GM20000 (cell line): ENCODE measurements at regions not wholly inside any gene's neighbourhood (a gene's known extent, or its start where the extent isn't known, plus 50 kb on each side); places are given as distances from the start of the nearest gene placed in this dataset.
A peak's percentile ranks its signal among the peaks of the same experiment; 100 is the strongest.

Experiments used
- DNase-seq: peaks from one replicate; pipeline ENCODE4 v3.0.0; 2012; ENCODE audit warnings: low spot score
- TF ChIP-seq, protein P1 (sequence below): IDR thresholded peaks from 2 replicates; pipeline ENCODE4 v1.5.1; 2012; ENCODE audit warnings: mild to moderate bottlenecking, control low read depth; ENCODE audit errors: extremely low read depth, missing control alignments

DNA sequence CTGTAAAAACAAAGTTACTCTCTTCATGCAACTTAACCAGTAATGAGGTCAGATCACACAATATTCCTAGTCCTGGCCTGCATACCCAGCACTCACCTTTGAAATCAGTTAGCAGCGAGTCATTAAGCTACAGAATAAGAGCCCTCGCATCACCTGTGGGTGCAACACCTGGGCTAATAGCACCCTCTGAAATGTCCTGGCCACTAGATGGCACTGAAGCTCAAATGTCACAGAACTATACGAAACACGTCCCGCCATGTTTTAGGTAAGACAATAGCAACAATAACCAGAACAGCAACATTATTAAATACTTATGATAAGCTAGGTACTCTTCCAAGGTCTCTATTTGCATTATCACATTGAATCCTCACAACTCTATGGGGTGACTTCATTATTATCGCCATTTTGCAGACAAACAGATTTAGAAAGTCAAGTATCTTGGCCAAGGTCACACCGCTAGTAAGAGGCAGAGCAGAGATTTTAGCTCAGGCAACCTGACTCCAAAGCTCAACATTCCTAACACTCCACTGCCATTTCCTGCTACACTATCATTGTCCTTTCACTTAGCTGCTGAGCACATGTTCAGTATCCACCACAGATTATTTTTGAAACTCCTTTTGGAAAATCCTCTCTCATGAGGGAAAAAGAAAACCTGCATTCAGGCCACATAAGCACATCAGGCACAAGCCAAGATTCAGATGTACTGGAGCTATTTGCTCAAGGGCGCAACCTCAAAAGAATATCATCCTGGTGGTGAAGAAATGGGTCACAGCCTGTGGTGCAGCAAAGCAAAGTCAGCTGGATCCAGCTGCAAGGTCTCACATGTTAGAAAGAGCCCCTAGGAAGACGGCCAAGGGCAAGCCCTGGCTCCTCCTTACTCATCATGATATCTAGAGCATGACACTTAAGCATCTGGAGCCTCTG is 59.5 kb upstream of the KDR start:
- DNase-seq = peak; percentile 27
- TF ChIP-seq, protein P1, sequence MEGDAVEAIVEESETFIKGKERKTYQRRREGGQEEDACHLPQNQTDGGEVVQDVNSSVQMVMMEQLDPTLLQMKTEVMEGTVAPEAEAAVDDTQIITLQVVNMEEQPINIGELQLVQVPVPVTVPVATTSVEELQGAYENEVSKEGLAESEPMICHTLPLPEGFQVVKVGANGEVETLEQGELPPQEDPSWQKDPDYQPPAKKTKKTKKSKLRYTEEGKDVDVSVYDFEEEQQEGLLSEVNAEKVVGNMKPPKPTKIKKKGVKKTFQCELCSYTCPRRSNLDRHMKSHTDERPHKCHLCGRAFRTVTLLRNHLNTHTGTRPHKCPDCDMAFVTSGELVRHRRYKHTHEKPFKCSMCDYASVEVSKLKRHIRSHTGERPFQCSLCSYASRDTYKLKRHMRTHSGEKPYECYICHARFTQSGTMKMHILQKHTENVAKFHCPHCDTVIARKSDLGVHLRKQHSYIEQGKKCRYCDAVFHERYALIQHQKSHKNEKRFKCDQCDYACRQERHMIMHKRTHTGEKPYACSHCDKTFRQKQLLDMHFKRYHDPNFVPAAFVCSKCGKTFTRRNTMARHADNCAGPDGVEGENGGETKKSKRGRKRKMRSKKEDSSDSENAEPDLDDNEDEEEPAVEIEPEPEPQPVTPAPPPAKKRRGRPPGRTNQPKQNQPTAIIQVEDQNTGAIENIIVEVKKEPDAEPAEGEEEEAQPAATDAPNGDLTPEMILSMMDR = peak; percentile 17

DNA sequence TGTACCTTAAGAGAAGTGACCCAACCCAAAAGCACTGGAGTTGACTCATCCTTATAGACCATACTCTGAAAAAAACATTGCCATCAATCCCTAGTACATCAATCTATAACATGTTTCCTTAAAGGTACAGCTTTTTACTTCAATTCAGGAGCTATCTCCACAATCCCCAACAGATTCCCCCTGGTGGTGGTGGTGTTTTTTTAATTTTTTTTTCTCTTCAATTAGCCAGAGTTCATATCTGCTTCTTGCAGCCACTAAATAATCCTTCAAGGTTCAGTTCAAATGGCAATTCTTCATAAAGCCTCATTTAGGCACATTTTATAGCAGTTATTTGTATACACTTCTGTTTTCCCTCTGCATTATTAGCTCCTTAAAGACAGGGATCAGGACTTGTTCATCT is 60.7 kb upstream of the KDR start:
- TF ChIP-seq, protein P1 = no peak
- DNase-seq = no peak

DNA sequence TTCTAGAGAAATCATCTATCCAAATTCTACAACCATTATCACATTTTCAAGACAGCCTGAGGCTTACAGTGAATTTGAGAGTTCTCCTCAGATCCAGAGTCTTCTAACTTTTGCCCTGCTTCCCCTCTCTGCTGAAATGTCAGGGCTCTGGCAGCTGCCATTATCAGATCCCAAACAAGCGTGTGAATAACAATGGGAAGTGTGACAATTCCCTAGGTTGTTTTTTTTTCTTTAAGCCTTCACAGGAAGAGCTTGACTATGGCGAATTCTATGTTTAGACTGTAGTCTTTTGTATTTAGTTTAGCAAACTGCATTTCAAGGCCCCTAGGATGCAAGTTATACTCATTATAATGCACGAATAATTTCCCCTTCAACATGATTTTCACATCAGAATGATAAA is 61.3 kb upstream of the KDR start:
- no peak for DNase-seq
- TF ChIP-seq, protein P1 = no peak

DNA sequence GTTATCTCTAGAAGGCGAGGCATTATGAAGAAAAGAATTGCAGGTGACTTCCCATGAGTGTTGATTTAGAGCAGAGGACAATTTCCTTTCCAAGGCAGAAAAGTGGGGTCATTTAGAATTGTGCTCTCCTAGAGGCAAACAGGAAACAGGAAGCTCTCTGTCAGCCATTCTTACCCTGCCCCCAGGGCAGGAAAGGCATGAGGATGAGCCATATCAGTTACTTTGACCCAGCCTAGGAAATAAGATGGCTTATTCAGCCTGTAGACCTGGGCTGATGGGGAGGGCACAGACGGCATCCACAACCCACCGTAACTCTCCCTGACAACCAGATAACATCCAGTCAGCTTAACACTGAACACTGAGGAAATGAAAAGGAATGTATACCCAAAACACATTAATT is 88.8 kb upstream of the KDR start:
- no peak for DNase-seq
- TF ChIP-seq, protein P1 = no peak

DNA sequence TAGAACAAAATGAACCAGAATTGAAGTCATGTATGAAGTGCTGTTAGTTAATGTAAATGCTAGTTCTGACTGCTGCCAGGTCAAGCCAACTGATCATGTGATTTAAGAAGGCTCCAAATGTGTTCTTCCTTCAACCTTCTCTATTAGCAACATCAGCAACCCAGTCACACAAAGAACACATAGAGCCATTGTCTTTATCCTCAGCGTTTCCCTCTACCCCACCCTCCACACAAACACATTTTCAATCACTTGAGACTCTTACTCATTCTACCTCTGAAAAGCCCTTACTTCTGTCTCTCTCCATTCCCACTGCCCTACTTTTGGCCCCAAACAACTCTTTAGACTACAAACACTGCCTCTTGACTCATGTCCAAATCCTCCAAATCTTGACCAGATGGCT is 89.7 kb upstream of the KDR start:
- TF ChIP-seq, protein P1 = no peak
- DNase-seq = no peak

DNA sequence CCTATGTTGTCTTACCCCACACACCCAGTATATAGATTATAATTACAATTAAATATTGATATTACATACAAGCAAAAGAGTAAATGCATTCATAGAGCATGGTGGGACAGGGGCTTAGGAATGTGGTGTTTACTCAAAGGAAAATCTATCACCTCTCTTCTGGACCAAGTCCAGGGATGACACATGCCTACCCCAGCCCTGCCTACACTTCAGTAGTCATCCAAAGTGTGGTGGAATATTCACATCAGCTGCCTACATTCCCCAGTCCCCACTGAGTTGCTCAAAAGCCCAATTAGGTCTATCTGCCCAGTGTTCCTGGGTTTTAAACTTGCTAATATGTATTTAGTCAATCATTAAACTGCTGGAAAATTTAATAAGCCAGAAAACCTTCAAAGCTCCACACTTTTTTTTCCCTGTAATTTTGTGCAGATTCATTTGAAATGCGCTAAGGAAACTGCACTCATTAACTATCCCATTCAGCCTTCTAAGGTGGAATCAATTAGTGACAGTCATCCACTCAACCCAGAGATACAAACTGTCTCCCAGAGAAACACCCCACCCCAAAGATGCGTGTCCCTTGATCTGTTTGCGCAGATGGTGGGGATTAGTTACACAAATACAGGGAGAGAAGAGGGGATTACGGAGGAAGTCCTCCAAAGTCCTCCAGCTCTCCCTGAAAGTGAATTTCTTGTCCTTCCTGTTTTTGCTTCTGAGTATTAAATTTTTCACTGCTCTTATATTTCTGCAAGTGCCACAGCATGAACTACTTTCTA is 91.7 kb upstream of the KDR start:
- TF ChIP-seq, protein P1 = no peak
- no peak for DNase-seq

DNA sequence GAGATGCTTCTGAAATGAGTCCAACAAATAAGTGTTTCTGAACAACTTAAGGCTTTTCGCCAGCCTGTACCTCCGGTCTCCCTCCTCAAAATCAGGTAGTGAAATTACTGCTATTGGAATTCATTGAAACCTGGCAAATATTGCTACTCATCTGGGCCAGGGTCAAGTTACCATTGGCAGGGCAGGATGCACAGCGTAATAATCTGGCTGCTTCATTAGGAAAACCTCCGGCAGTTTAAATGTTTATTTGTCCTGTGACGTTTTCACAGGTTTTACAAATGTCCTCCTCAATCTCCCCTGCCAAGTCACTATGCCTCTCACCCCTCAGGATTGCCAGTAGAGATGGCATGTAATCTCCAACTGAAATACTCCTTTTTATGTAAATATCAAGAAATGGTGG is 92.6 kb upstream of the KDR start:
- TF ChIP-seq, protein P1 = no peak
- DNase-seq = no peak
